ENCODE measurements at regions not wholly inside any gene's neighbourhood (a gene's known extent, or its start where the extent isn't known, plus 50 kb on each side); places are given as distances from the start of the nearest gene placed in this dataset.

GRCh38 chr3:187841560-187841959, 96.3 kb upstream of the BCL6 start:
- Histone ChIP-seq H2AFZ (ENCODE audit: low read depth, low read length) (no peak overlapping the region), H3K9me3 (replicated peaks; ENCODE audit: control insufficient read depth, insufficient read depth, low read length) (no peaks in the 10 kb centered on the region), H3K9ac (replicated peaks; ENCODE audit: extremely low read depth, insufficient read depth, low read length) (no peak overlapping the region), H3K79me2 (ENCODE audit: control insufficient read depth, insufficient read depth, low read length) (no peaks in the 10 kb centered on the region), H3K36me3 (ENCODE audit: control insufficient read depth in 2 of 2, extremely low read depth in 1 of 2, insufficient read depth in 2 of 2, low read length in 2 of 2) (no peaks in the 10 kb centered on the region), H4K20me1 (replicated peaks; ENCODE audit: control insufficient read depth, extremely low read depth, insufficient read depth, low read length) (no peaks in the 10 kb centered on the region), H3K9me1 (replicated peaks; ENCODE audit: control insufficient read depth, extremely low read depth, insufficient read depth, low read length) (no peaks in the 10 kb centered on the region), H3K27ac (ENCODE audit: insufficient read depth, low read depth, low read length) (no peak overlapping the region), H3K4me1 (ENCODE audit: control insufficient read depth, extremely low read depth, insufficient read depth, low read length) (no peaks in the 10 kb centered on the region), H3K27me3 (ENCODE audit: control insufficient read depth in 2 of 2, insufficient read depth in 2 of 2, low read length in 2 of 2) (peaks cover 2 to 8% of the 10 kb centered on the region in 2 experiments), H3K4me3 (replicated peaks in 1 of 3; ENCODE audit: insufficient read depth in 1 of 3, low read depth in 1 of 3, low read length in 3 of 3) (no peak overlapping the region), H3K4me2 (ENCODE audit: insufficient read depth, low read length) (no peak overlapping the region)
- TF ChIP-seq, protein P1, sequence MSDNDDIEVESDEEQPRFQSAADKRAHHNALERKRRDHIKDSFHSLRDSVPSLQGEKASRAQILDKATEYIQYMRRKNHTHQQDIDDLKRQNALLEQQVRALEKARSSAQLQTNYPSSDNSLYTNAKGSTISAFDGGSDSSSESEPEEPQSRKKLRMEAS (IDR thresholded peaks at IDR 0.05; ENCODE audit: insufficient read depth, insufficient read length): no peak
- TF ChIP-seq MYC (IDR thresholded peaks at IDR 0.05; ENCODE audit: low read depth, low read length) (no peak), JUN (IDR thresholded peaks at IDR 0.05; ENCODE audit: borderline replicate concordance, insufficient read depth, insufficient read length, low read depth) (no peak), EZH2 (IDR thresholded peaks at IDR 0.05; ENCODE audit: borderline replicate concordance, low read depth, low read length, severe bottlenecking) (no peak), CTCF (IDR thresholded peaks at IDR 0.05; ENCODE audit: extremely low read depth in 1 of 2, insufficient read depth in 1 of 2, low read depth in 1 of 2, low read length in 2 of 2) (no peak)
- dilution Hi-C loops (cut with MboI; ENCODE audit: extremely low pct_ligation_motif_present, low sequenced_read_pairs): no loop called here
- no TSS peak for BruUV-seq (replicated peaks)
- CTCF ChIA-PET: no interaction called here
- POLR2A ChIA-PET: no interaction called here
- intact Hi-C loops (cut with micrococcal nuclease): no loop called here
- FAIRE-seq: no peak
- DNase-seq (ENCODE audit: low read depth, low spot score): no peak

- H3K9ac ChIP-seq (replicated peaks; ENCODE audit: extremely low read depth, insufficient read depth, low read length): no peak overlapping the region
- TF ChIP-seq EZH2 (IDR thresholded peaks at IDR 0.05; ENCODE audit: borderline replicate concordance, low read depth, low read length, severe bottlenecking) (no peak), GATA2 (IDR thresholded peaks at IDR 0.05; ENCODE audit: insufficient read depth, insufficient read length, low read depth, low read length) (no peak), POLR2A (IDR thresholded peaks at IDR 0.05; ENCODE audit: low read depth, low read length) (no peak), JUN (IDR thresholded peaks at IDR 0.05; ENCODE audit: borderline replicate concordance, insufficient read depth, insufficient read length, low read depth) (no peak), MYC (IDR thresholded peaks at IDR 0.05; ENCODE audit: low read depth, low read length) (no peak), FOS (IDR thresholded peaks at IDR 0.05; ENCODE audit: borderline replicate concordance, insufficient read depth, low read length) (no peak), CTCF (IDR thresholded peaks at IDR 0.05; ENCODE audit: extremely low read depth in 1 of 2, insufficient read depth in 1 of 2, low read depth in 1 of 2, low read length in 2 of 2) (no peak), POLR2AphosphoS5 (IDR thresholded peaks at IDR 0.05; ENCODE audit: insufficient read depth, low read depth, low read length) (no peak)
- TF ChIP-seq, protein P1 (IDR thresholded peaks at IDR 0.05; ENCODE audit: insufficient read depth, insufficient read length): no peak
- H3K4me3 ChIP-seq (replicated peaks in 1 of 3; ENCODE audit: insufficient read depth in 1 of 3, low read depth in 1 of 3, low read length in 3 of 3): no peak overlapping the region
- POLR2A ChIA-PET: interaction anchor here (0.6 kb wide), 1 partner anchor 140 kb away, joined by 17 read pairs; no protein-coding TSS in a partner anchor
- no peaks in the 10 kb centered on the region for H3K9me3 ChIP-seq (replicated peaks; ENCODE audit: control insufficient read depth, insufficient read depth, low read length)
- H3K4me2 ChIP-seq (ENCODE audit: insufficient read depth, low read length): no peak overlapping the region
- no peaks in the 10 kb centered on the region for H4K20me1 ChIP-seq (replicated peaks; ENCODE audit: control insufficient read depth, extremely low read depth, insufficient read depth, low read length)
- no peaks in the 10 kb centered on the region for H3K9me1 ChIP-seq (replicated peaks; ENCODE audit: control insufficient read depth, extremely low read depth, insufficient read depth, low read length)
- H3K27ac ChIP-seq (ENCODE audit: insufficient read depth, low read depth, low read length): no peak overlapping the region
- no peaks in the 10 kb centered on the region for H3K36me3 ChIP-seq (ENCODE audit: control insufficient read depth in 2 of 2, extremely low read depth in 1 of 2, insufficient read depth in 2 of 2, low read length in 2 of 2)
- H3K79me2 ChIP-seq (ENCODE audit: control insufficient read depth, insufficient read depth, low read length): no peaks in the 10 kb centered on the region
- no TSS peak for BruUV-seq (replicated peaks)
- CTCF ChIA-PET: no interaction called here
- dilution Hi-C loops (cut with MboI; ENCODE audit: extremely low pct_ligation_motif_present, low sequenced_read_pairs): no loop called here
- no peak overlapping the region for H2AFZ ChIP-seq (ENCODE audit: low read depth, low read length)
- FAIRE-seq (no peak), DNase-seq (ENCODE audit: low read depth, low spot score) (no peak)
- intact Hi-C loops (cut with micrococcal nuclease): no loop called here
- H3K27me3 ChIP-seq (ENCODE audit: control insufficient read depth in 2 of 2, insufficient read depth in 2 of 2, low read length in 2 of 2): peaks cover 2 to 11% of the 10 kb centered on the region in 2 experiments
- H3K4me1 ChIP-seq (ENCODE audit: control insufficient read depth, extremely low read depth, insufficient read depth, low read length): no peaks in the 10 kb centered on the region
These were observed 98.4 kb upstream of the BCL6 start for GRCh38 chr3:187843654-187844053.
